ENCODE measurements at regions not wholly inside any gene's neighbourhood (a gene's known extent, or its start where the extent isn't known, plus 50 kb on each side); places are given as distances from the start of the nearest gene placed in this dataset.
A peak's percentile ranks its signal among the peaks of the same experiment; 100 is the strongest.

DNA sequence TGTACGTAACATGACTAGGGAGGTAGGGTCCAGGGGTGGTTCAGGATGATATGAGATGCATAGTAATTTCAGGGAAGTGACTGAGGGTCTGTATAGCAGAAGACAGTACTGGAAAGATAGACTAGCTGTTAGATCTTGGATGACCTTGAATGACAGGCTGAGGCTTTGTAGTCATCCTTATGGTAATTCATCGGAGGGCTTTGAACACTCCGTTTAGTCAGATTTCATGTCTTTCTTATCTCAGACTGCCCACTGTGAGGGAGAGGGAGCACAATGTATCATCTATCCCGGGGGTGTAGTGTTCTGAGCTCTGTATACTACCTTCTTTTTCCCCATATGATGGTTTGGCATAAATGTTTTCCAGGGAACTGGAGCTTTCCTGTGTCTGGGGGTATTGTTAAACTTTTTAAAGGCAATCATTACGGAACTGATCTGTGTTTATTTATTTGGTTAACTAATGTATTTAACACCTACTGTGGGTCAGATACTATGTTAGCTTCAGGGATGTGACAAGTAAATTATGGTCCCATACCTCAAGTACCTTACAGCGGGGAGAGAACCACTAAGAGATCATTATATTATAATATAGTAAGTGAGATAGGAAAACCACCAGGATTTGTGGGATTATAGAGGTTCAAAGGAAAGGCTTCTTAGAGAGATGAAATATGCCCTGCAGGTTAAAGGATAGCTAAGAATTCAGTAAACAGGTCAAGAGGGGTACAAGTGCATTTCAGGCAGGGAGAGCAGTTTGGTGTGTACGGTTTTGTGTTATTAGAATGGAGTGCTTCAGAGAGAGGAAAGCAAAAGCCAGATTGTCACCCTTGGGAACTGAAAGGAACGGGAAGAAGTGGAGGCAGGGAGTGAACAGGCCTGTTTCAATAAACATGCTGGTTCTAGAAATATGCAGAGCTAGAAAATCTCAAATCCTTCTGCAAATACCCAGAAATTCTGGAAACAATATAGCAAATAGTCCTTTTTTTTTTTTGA, 164.8 kb upstream of the KL start:
- H3K27me3 ChIP-seq (ENCODE audit: insufficient read depth, poor library complexity, severe bottlenecking), result no peaks in the 10 kb centered on the region
- H3K36me3 ChIP-seq (ENCODE audit: low read depth), result no peaks in the 10 kb centered on the region
- H3K9me3 ChIP-seq (ENCODE audit: severe bottlenecking), result no peaks in the 10 kb centered on the region
- H3K4me3 ChIP-seq (ENCODE audit: severe bottlenecking), result no peak overlapping the region
- no peak for ATAC-seq (ENCODE audit: low read depth)
- TF ChIP-seq CTCF (IDR thresholded peaks at IDR 0.05; ENCODE audit: poor library complexity, severe bottlenecking), result no peak
- no peak overlapping the region for H3K27ac ChIP-seq (ENCODE audit: poor library complexity, severe bottlenecking)
- H3K4me1 ChIP-seq (ENCODE audit: insufficient read depth, poor library complexity, severe bottlenecking), result no peaks in the 10 kb centered on the region
- no peak for DNase-seq (ENCODE audit: low spot score)

DNA sequence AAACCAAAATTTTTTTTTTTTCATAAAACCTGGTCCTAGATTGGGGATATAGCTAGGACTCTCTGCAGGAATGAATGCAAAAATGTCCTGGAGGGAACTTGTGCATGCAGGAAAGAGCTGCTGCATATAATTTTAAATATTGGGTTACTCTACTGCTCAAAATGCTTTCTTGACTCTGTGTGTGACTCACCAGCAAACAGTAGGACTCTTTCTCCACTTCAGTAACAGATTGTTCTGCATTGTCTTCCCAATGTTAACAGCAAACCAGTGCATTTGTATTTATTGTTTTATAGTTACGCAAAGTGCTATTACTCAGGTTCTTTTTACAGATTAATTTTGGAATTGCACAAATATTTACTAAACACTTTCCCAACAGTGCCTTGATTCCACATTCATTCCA, 163.7 kb upstream of the KL start:
- Histone ChIP-seq H3K36me3 (ENCODE audit: low read depth) (no peaks in the 10 kb centered on the region), H3K27ac (ENCODE audit: poor library complexity, severe bottlenecking) (no peak overlapping the region), H3K9me3 (ENCODE audit: severe bottlenecking) (no peaks in the 10 kb centered on the region), H3K4me1 (ENCODE audit: insufficient read depth, poor library complexity, severe bottlenecking) (no peaks in the 10 kb centered on the region), H3K4me3 (ENCODE audit: severe bottlenecking) (no peak overlapping the region), H3K27me3 (ENCODE audit: insufficient read depth, poor library complexity, severe bottlenecking) (no peaks in the 10 kb centered on the region)
- peak; percentile 53; the same call in 1 of the 3 replicates for ATAC-seq (ENCODE audit: low read depth)
- no peak for DNase-seq (ENCODE audit: low spot score)
- no peak for TF ChIP-seq CTCF (IDR thresholded peaks at IDR 0.05; ENCODE audit: poor library complexity, severe bottlenecking)

DNA sequence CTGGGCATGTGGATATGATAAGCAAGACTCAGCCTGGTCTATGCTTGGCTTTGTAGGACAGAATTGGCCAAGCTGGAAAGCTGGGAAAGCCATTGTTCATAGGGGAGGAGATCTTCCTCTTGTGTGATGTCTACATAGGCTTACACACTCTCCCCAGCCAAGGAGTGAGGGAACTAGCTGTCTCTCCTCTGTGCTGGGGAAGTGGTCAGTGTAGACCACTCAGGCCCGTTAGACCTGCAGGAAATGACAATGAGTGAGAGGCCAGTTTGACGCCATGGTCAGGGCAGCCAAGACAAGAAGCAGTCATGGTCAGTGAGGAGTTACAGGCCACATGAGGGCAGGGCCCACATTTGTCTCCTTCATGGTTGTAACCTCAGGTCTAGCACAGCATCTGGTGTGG, 159.1 kb upstream of the KL start:
- TF ChIP-seq CTCF (IDR thresholded peaks at IDR 0.05; ENCODE audit: poor library complexity, severe bottlenecking), result no peak
- H3K27me3 ChIP-seq (ENCODE audit: insufficient read depth, poor library complexity, severe bottlenecking), result no peaks in the 10 kb centered on the region
- peaks cover 2% of the 10 kb centered on the region for H3K9me3 ChIP-seq (ENCODE audit: severe bottlenecking)
- no peaks in the 10 kb centered on the region for H3K36me3 ChIP-seq (ENCODE audit: low read depth)
- no peak overlapping the region for H3K27ac ChIP-seq (ENCODE audit: poor library complexity, severe bottlenecking)
- DNase-seq (ENCODE audit: low spot score), result no peak
- no peak for ATAC-seq (ENCODE audit: low read depth)
- no peak overlapping the region for H3K4me3 ChIP-seq (ENCODE audit: severe bottlenecking)
- no peaks in the 10 kb centered on the region for H3K4me1 ChIP-seq (ENCODE audit: insufficient read depth, poor library complexity, severe bottlenecking)

GRCh38 chr13:32857689-32858088, 158.5 kb upstream of the KL start:
- peaks cover 2% of the 10 kb centered on the region for H3K9me3 ChIP-seq (ENCODE audit: severe bottlenecking)
- no peak for TF ChIP-seq CTCF (IDR thresholded peaks at IDR 0.05; ENCODE audit: poor library complexity, severe bottlenecking)
- ATAC-seq (ENCODE audit: low read depth) (no peak), DNase-seq (ENCODE audit: low spot score) (no peak)
- H3K27me3 ChIP-seq (ENCODE audit: insufficient read depth, poor library complexity, severe bottlenecking), result no peaks in the 10 kb centered on the region
- no peak overlapping the region for H3K4me3 ChIP-seq (ENCODE audit: severe bottlenecking)
- H3K27ac ChIP-seq (ENCODE audit: poor library complexity, severe bottlenecking), result no peak overlapping the region
- H3K4me1 ChIP-seq (ENCODE audit: insufficient read depth, poor library complexity, severe bottlenecking), result no peaks in the 10 kb centered on the region
- H3K36me3 ChIP-seq (ENCODE audit: low read depth), result no peaks in the 10 kb centered on the region
